GM23338 (cell line): ENCODE measurements at regions not wholly inside any gene's neighbourhood (a gene's known extent, or its start where the extent isn't known, plus 50 kb on each side); places are given as distances from the start of the nearest gene placed in this dataset.

Source experiments
- ATAC-seq: fragments of 200-7000 bp; cut with Tn5 transposase; 3 replicates; pipeline ENCODE4 v1.9.1; 2020
- DNase-seq: peaks from one replicate; pipeline ENCODE4 v3.0.0-alpha.2; 2015; ENCODE audit warnings: low spot score
- H2AFZ ChIP-seq: fragments of 200-600 bp; sonication (generic); 2 replicates; pipeline ENCODE4 v1.8.0; 2016; ENCODE audit warnings: antibody characterized with exemption, mild to moderate bottlenecking, moderate library complexity
- H3F3A ChIP-seq: fragments of 200-600 bp; sonication (generic); replicated peaks from 2 replicates; pipeline ENCODE4 v1.8.0; 2017; ENCODE audit warnings: antibody characterized with exemption, mixed run types, low read depth
- H3K27ac ChIP-seq: fragments of 200-600 bp; sonication (generic); 2 replicates; pipeline ENCODE4 v1.6.1; 2016; ENCODE audit warnings: low read depth
- H3K27me3 ChIP-seq: fragments of 200-600 bp; sonication (generic); 2 replicates; pipeline ENCODE4 v1.8.0; 2016; ENCODE audit warnings: mild to moderate bottlenecking, mixed run types, moderate library complexity; ENCODE audit not compliant: insufficient read depth
- H3K36me3 ChIP-seq: fragments of 200-600 bp; sonication (generic); 2 replicates; pipeline ENCODE4 v1.8.0; 2016; ENCODE audit warnings: mild to moderate bottlenecking; ENCODE audit not compliant: insufficient read depth
- H3K4me1 ChIP-seq: fragments of 200-600 bp; sonication (generic); 2 replicates; pipeline ENCODE4 v1.8.0; 2016; ENCODE audit warnings: mild to moderate bottlenecking, moderate library complexity; ENCODE audit not compliant: insufficient read depth
- H3K4me2 ChIP-seq: fragments of 200-600 bp; sonication (generic); 2 replicates; pipeline ENCODE4 v1.7.1; 2017; ENCODE audit warnings: mixed run types
- H3K4me3 ChIP-seq: fragments of 200-600 bp; sonication (generic); 2 replicates; pipeline ENCODE4 v1.6.1; 2016; ENCODE audit warnings: mixed run types
- H3K79me2 ChIP-seq: fragments of 200-600 bp; sonication (generic); replicated peaks from 2 replicates; pipeline ENCODE4 v1.8.0; 2017; ENCODE audit warnings: mild to moderate bottlenecking; ENCODE audit not compliant: insufficient read depth
- H3K9me2 ChIP-seq: fragments of 200-600 bp; sonication (generic); 2 replicates; pipeline ENCODE4 v1.8.0; 2017; ENCODE audit not compliant: insufficient read depth
- H4K20me1 ChIP-seq: fragments of 200-600 bp; sonication (generic); replicated peaks from 2 replicates; pipeline ENCODE4 v1.8.0; 2017; ENCODE audit warnings: mild to moderate bottlenecking; ENCODE audit not compliant: insufficient read depth
- H3K27ac Mint-ChIP-seq: 2 replicates; pipeline ENCODE4 v1.8.0; 2020; ENCODE audit warnings: inconsistent platforms, mild to moderate bottlenecking, moderate library complexity, mixed read lengths
- H3K27me3 Mint-ChIP-seq: 3 replicates; pipeline ENCODE4 v1.8.0; 2022; ENCODE audit warnings: low read depth, mild to moderate bottlenecking, moderate library complexity, mixed read lengths, inconsistent platforms; ENCODE audit not compliant: insufficient read depth, poor library complexity
- H3K36me3 Mint-ChIP-seq: 3 replicates; pipeline ENCODE4 v1.8.0; 2021; ENCODE audit warnings: low read depth, mild to moderate bottlenecking, inconsistent platforms, moderate library complexity, mixed read lengths
- H3K4me1 Mint-ChIP-seq: 3 replicates; pipeline ENCODE4 v1.8.0; 2020; ENCODE audit warnings: mild to moderate bottlenecking, inconsistent platforms, mixed read lengths
- H3K4me3 Mint-ChIP-seq: 3 replicates; pipeline ENCODE4 v1.8.0; 2021; ENCODE audit warnings: moderate library complexity, mild to moderate bottlenecking, inconsistent platforms, mixed read lengths
- H3K9me3 Mint-ChIP-seq: 3 replicates; pipeline ENCODE4 v1.8.0; 2020; ENCODE audit warnings: moderate library complexity, mild to moderate bottlenecking, inconsistent platforms, mixed read lengths
- CTCF ChIP-seq, 2 experiments: fragments of 200-600 bp in 1 of 2; sonication (generic) in 1 of 2; conservative IDR thresholded peaks; 2 replicates each; pipeline versions ENCODE4 v1.5.1 to v1.6.1; 2016 to 2017; ENCODE audit warnings: antibody characterized with exemption in 2 of 2, low read depth in 2 of 2, mild to moderate bottlenecking in 2 of 2, moderate library complexity in 1 of 2
- EZH2 ChIP-seq: fragments of 200-600 bp; sonication (generic); IDR thresholded peaks from one replicate; pipeline ENCODE4 v1.8.0; 2017; ENCODE audit warnings: antibody characterized with exemption, mild to moderate bottlenecking, low read depth; ENCODE audit not compliant: unreplicated experiment
- JUNB ChIP-seq: IDR thresholded peaks from one replicate; pipeline ENCODE4 v1.6.1; 2016; ENCODE audit warnings: antibody characterized with exemption; ENCODE audit not compliant: unreplicated experiment
- NANOG ChIP-seq: IDR thresholded peaks from 2 replicates; pipeline ENCODE4 v1.6.1; 2016; ENCODE audit warnings: antibody characterized with exemption, borderline replicate concordance
- POLR2AphosphoS5 ChIP-seq: IDR thresholded peaks from 2 replicates; pipeline ENCODE4 v1.6.1; 2016; ENCODE audit warnings: antibody characterized with exemption, low read depth
- ZNF114 ChIP-seq: fragments of 250-450 bp; sonication (Bioruptor Pico); IDR thresholded peaks from 2 replicates; pipeline ENCODE4 v1.5.0; 2020; ENCODE audit warnings: mild to moderate bottlenecking, moderate library complexity
- ZNF462 ChIP-seq: fragments of 250-450 bp; sonication (Bioruptor Pico); IDR thresholded peaks from 2 replicates; pipeline ENCODE4 v1.5.0; 2020; ENCODE audit warnings: mild to moderate bottlenecking, moderate library complexity

- no peaks in the 10 kb centered on the region for H3K9me3 Mint-ChIP-seq
- H3K27ac Mint-ChIP-seq = no peak overlapping the region
- peaks cover 9% of the 10 kb centered on the region; the same call in 1 of the 2 replicates for H3K4me1 ChIP-seq
- no peaks in the 10 kb centered on the region for H3K36me3 ChIP-seq
- H2AFZ ChIP-seq = no peak overlapping the region
- TF ChIP-seq CTCF (conservative IDR thresholded peaks at IDR 0.05; ENCODE audit: low read depth in 2 of 2) (no peak), NANOG (no peak), JUNB (no peak), EZH2 (no peak), POLR2AphosphoS5 (no peak), ZNF114 (no peak), ZNF462 (CRISPR knock-in tag) (no peak)
- no peaks in the 10 kb centered on the region for H3K36me3 Mint-ChIP-seq
- no peaks in the 10 kb centered on the region for H3K79me2 ChIP-seq
- no peak overlapping the region for H3K4me3 Mint-ChIP-seq
- H3K27me3 ChIP-seq = no peaks in the 10 kb centered on the region
- H3K4me3 ChIP-seq = no peak overlapping the region
- H3K27me3 Mint-ChIP-seq = no peaks in the 10 kb centered on the region
- no peaks in the 10 kb centered on the region for H3F3A ChIP-seq
- ATAC-seq (no peak), DNase-seq (no peak)
- H3K9me2 ChIP-seq = no peaks in the 10 kb centered on the region
- no peaks in the 10 kb centered on the region for H4K20me1 ChIP-seq
- H3K4me2 ChIP-seq = no peak overlapping the region
- H3K4me1 Mint-ChIP-seq = peaks cover 19% of the 10 kb centered on the region
- H3K27ac ChIP-seq = no peak overlapping the region
Observed at GRCh38 chrX:8090482-8090881, 80.6 kb downstream of the VCX2 start.
